ENCODE measurements at regions not wholly inside any gene's neighbourhood (a gene's known extent, or its start where the extent isn't known, plus 50 kb on each side); places are given as distances from the start of the nearest gene placed in this dataset.

DNA sequence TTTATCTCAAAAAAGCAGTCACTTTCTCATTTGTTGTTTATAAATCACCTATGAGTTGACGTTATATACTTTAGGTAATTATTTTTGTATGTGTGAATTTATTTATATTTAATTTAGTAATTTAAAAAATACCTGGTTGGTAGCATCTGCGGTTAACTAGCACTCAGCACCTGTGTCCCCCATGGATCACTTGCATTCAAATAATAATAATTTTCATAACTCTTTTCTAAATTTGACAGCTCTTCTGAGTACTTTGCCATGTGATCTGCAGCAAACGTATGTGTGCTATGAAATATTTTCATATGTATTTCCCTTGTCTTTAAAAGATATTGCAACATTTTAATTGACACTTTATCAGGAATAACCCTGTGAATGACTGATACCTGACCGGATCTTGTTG lies 88.1 kb downstream of the CMPK2 start:
- TF ChIP-seq, protein P1, sequence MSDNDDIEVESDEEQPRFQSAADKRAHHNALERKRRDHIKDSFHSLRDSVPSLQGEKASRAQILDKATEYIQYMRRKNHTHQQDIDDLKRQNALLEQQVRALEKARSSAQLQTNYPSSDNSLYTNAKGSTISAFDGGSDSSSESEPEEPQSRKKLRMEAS (IDR thresholded peaks at IDR 0.05; ENCODE audit: low read depth) = no peak
- TF ChIP-seq, protein P2, sequence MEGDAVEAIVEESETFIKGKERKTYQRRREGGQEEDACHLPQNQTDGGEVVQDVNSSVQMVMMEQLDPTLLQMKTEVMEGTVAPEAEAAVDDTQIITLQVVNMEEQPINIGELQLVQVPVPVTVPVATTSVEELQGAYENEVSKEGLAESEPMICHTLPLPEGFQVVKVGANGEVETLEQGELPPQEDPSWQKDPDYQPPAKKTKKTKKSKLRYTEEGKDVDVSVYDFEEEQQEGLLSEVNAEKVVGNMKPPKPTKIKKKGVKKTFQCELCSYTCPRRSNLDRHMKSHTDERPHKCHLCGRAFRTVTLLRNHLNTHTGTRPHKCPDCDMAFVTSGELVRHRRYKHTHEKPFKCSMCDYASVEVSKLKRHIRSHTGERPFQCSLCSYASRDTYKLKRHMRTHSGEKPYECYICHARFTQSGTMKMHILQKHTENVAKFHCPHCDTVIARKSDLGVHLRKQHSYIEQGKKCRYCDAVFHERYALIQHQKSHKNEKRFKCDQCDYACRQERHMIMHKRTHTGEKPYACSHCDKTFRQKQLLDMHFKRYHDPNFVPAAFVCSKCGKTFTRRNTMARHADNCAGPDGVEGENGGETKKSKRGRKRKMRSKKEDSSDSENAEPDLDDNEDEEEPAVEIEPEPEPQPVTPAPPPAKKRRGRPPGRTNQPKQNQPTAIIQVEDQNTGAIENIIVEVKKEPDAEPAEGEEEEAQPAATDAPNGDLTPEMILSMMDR (IDR thresholded peaks at IDR 0.05) = no peak
- TF ChIP-seq POLR2AphosphoS5 (IDR thresholded peaks at IDR 0.05; ENCODE audit: low read depth, low read length) (no peak), YY1 (IDR thresholded peaks at IDR 0.05; ENCODE audit: low read depth) (no peak), EP300 (IDR thresholded peaks at IDR 0.05; ENCODE audit: borderline replicate concordance in 1 of 2, low read depth in 1 of 2, low read length in 1 of 2) (no peak), TCF12 (IDR thresholded peaks at IDR 0.05) (no peak)

All from SK-N-SH (cell line).